Esophagus squamous epithelium (tissue), 5 donors: ENCODE measurements at regions not wholly inside any gene's neighbourhood (a gene's known extent, or its start where the extent isn't known, plus 50 kb on each side); places are given as distances from the start of the nearest gene placed in this dataset.

ENCODE experiments used
- DNase-seq: peaks from one replicate; lab custom pipeline; 2025; lab: John Stamatoyannopoulos, UW
- H3K27ac ChIP-seq, 4 donors: fragments of 200-600 bp; sonication (generic); one replicate each; pipeline ENCODE4 v1.5.1; 2016 to 2019; ENCODE audit warnings: mild to moderate bottlenecking in 1 of 4
- H3K27me3 ChIP-seq, 4 donors: fragments of 200-600 bp; sonication (generic); 1 replicate in 3 of 4; 2 replicates in 1 of 4; pipeline versions ENCODE4 v1.5.1 to v1.6.0; 2017 to 2021; ENCODE audit warnings: antibody characterized with exemption in 1 of 4
- H3K36me3 ChIP-seq, 3 donors: fragments of 200-600 bp; sonication (generic); one replicate each; pipeline ENCODE4 v1.5.1; 2016 to 2019
- H3K4me1 ChIP-seq, 3 donors: fragments of 200-600 bp; sonication (generic); one replicate each; pipeline ENCODE4 v1.5.1; 2017 to 2019
- H3K4me3 ChIP-seq, 4 donors: fragments of 200-600 bp; sonication (generic); 1 replicate in 3 of 4; 2 replicates in 1 of 4; pipeline ENCODE4 v1.5.1; 2016 to 2019; ENCODE audit warnings: mild to moderate bottlenecking in 2 of 4, moderate library complexity in 1 of 4
- H3K9me3 ChIP-seq, 3 donors: fragments of 200-600 bp; sonication (generic); one replicate each; pipeline ENCODE4 v1.5.1; 2016 to 2019
- POLR2A ChIP-seq, 4 donors: fragments of 450-650 bp; IDR thresholded peaks; one replicate each; pipeline ENCODE4 v1.6.1; 2017; ENCODE audit warnings: antibody characterized with exemption in 4 of 4, mild to moderate bottlenecking in 4 of 4, moderate library complexity in 3 of 4
- WGBS, 2 donors: methylation state at CpG; one replicate each; pipeline ENCODE4 v1.1.5; 2018; 5-methylcytosine and 5-hydroxymethylcytosine counted together
- intact Hi-C: fragments of 100-400 bp; cut with DNase I; formaldehyde crosslinking; loops from one replicate; pipeline ENCODE4 v1.15.0; 2022
- TF ChIP-seq, protein P1 (sequence below), 6 experiments: fragments of 450-650 bp in 4 of 6; fragments of 200-600 bp in 2 of 6; sonication (generic) in 2 of 6; IDR thresholded peaks; one replicate each; pipeline ENCODE4 v1.5.1; 2016 to 2019; ENCODE audit warnings: antibody characterized with exemption in 6 of 6, mild to moderate bottlenecking in 4 of 6, moderate library complexity in 4 of 6
- donor health status: DM: yes; HTN: yes; CAD: no.

GRCh38 chr1:185672719-185673360 is 61.4 kb upstream of the HMCN1 start:
- Histone ChIP-seq H3K4me1 (peaks cover 0 to 4% (median 0%) of the 10 kb centered on the region in 3 donors), H3K9me3 (no peaks in the 10 kb centered on the region), H3K27me3 (no peaks in the 10 kb centered on the region), H3K36me3 (no peaks in the 10 kb centered on the region), H3K4me3 (no peak overlapping the region), H3K27ac (peak overlapping the region in 1 of 4 donors; percentile 37)
- intact Hi-C loops: loop anchor here (10.0 kb wide), 1 partner anchor 378 kb away; no protein-coding TSS in a partner anchor
- TF ChIP-seq POLR2A (IDR thresholded peaks at IDR 0.05): no peak
- TF ChIP-seq, protein P1, sequence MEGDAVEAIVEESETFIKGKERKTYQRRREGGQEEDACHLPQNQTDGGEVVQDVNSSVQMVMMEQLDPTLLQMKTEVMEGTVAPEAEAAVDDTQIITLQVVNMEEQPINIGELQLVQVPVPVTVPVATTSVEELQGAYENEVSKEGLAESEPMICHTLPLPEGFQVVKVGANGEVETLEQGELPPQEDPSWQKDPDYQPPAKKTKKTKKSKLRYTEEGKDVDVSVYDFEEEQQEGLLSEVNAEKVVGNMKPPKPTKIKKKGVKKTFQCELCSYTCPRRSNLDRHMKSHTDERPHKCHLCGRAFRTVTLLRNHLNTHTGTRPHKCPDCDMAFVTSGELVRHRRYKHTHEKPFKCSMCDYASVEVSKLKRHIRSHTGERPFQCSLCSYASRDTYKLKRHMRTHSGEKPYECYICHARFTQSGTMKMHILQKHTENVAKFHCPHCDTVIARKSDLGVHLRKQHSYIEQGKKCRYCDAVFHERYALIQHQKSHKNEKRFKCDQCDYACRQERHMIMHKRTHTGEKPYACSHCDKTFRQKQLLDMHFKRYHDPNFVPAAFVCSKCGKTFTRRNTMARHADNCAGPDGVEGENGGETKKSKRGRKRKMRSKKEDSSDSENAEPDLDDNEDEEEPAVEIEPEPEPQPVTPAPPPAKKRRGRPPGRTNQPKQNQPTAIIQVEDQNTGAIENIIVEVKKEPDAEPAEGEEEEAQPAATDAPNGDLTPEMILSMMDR (IDR thresholded peaks at IDR 0.05): no peak
- DNase-seq: no peak
- 53 to 63% methylated on average over 3 of the region's 3 CpGs for WGBS, 2 donors

GRCh38 chr1:185670187-185670627 is 64.0 kb upstream of the HMCN1 start:
- intact Hi-C loops: loop anchor here (10.0 kb wide), 1 partner anchor 375 kb away; no protein-coding TSS in a partner anchor
- no peak overlapping the region for H3K27ac ChIP-seq
- no peaks in the 10 kb centered on the region for H3K36me3 ChIP-seq
- TF ChIP-seq POLR2A (IDR thresholded peaks at IDR 0.05): no peak
- TF ChIP-seq, protein P1 (IDR thresholded peaks at IDR 0.05): peak in 5 of 6 experiments; percentile 32 to 54 (median 41)
- 31 to 44% methylated on average over 6 of the region's 6 CpGs for WGBS, 2 donors
- H3K4me3 ChIP-seq: no peak overlapping the region
- no peaks in the 10 kb centered on the region for H3K9me3 ChIP-seq
- peaks cover 0 to 4% (median 0%) of the 10 kb centered on the region in 3 donors for H3K4me1 ChIP-seq
- no peaks in the 10 kb centered on the region for H3K27me3 ChIP-seq
- no peak for DNase-seq

- TF ChIP-seq, protein P1 (IDR thresholded peaks at IDR 0.05): no peak
- TF ChIP-seq POLR2A (IDR thresholded peaks at IDR 0.05): no peak
- intact Hi-C loops: loop anchor here (10.0 kb wide), 1 partner anchor 863 kb away; no protein-coding TSS in a partner anchor
- no peaks in the 10 kb centered on the region for H3K36me3 ChIP-seq
These were observed 66.2 kb upstream of the HMCN1 start for GRCh38 chr1:185668013-185668412.

GRCh38 chr1:185666582-185666981 is 67.6 kb upstream of the HMCN1 start:
- Histone ChIP-seq H3K27me3 (no peaks in the 10 kb centered on the region), H3K36me3 (no peaks in the 10 kb centered on the region), H3K4me3 (no peak overlapping the region), H3K4me1 (peaks cover 0 to 4% (median 0%) of the 10 kb centered on the region in 3 donors), H3K9me3 (no peaks in the 10 kb centered on the region), H3K27ac (no peak overlapping the region)
- TF ChIP-seq, protein P1 (IDR thresholded peaks at IDR 0.05): no peak
- no peak for TF ChIP-seq POLR2A (IDR thresholded peaks at IDR 0.05)
- no peak for DNase-seq
- WGBS, 2 donors: 85 to 98% methylated on average over 2 of the region's 2 CpGs
- intact Hi-C loops: loop anchor here (10.0 kb wide), 1 partner anchor 862 kb away; no protein-coding TSS in a partner anchor

More at GRCh38 chr1:185668013-185668412, 66.2 kb upstream of the HMCN1 start:
- Histone ChIP-seq H3K9me3 (no peaks in the 10 kb centered on the region), H3K27me3 (no peaks in the 10 kb centered on the region), H3K27ac (no peak overlapping the region), H3K4me3 (no peak overlapping the region), H3K4me1 (peaks cover 0 to 4% (median 0%) of the 10 kb centered on the region in 3 donors)
- DNase-seq: no peak

GRCh38 chr1:185663771-185664296 is 70.4 kb upstream of the HMCN1 start:
- 30 to 48% methylated on average over 1 of the region's 1 CpG for WGBS, 2 donors
- TF ChIP-seq, protein P1 (IDR thresholded peaks at IDR 0.05): no peak
- no peak for TF ChIP-seq POLR2A (IDR thresholded peaks at IDR 0.05)
- DNase-seq: no peak
- H3K9me3 ChIP-seq: no peaks in the 10 kb centered on the region
- no peaks in the 10 kb centered on the region for H3K4me1 ChIP-seq
- H3K27me3 ChIP-seq: no peaks in the 10 kb centered on the region
- no peak overlapping the region for H3K4me3 ChIP-seq
- no peaks in the 10 kb centered on the region for H3K36me3 ChIP-seq
- no peak overlapping the region for H3K27ac ChIP-seq
- intact Hi-C loops: loop anchor here (10.0 kb wide), 1 partner anchor 859 kb away; no protein-coding TSS in a partner anchor
